ENCODE measurements at regions not wholly inside any gene's neighbourhood (a gene's known extent, or its start where the extent isn't known, plus 50 kb on each side); places are given as distances from the start of the nearest gene placed in this dataset.
"Not testable (repeated sequence)": the region's sequence is repeated elsewhere in the genome, so short reads cannot be mapped to it uniquely, and the experiment has no call there.

GRCh38 chr5:101626572-101626971, 669.5 kb downstream of the SLCO4C1 start:
- no peak for DNase-seq

- no peak for DNase-seq
Observed at GRCh38 chr5:101611039-101611438, 685.0 kb downstream of the SLCO4C1 start.

- no peak for DNase-seq
Observed at GRCh38 chr5:101608322-101608721, 687.8 kb downstream of the SLCO4C1 start.

DNA sequence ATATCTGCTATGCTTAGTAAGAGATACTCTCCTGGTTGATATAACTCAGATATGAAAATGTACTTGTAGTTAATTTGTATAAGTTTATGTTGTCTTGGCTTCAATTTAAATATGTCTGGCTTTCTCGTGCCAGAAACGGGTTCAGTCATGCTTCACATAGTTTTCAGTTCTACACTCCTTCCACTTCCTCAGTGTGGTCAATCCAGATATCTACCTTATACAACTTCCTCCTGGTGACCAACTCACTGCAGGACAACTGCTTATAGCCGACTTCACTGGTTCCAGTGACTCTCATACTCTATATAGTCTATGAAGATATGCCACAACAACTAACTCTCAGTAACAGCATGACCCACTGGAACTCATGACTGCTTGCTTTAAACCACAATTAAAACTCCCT, 690.4 kb downstream of the SLCO4C1 start:
- DNase-seq: no peak

- DNase-seq: no peak
Observed at GRCh38 chr5:101600614-101601013, 695.5 kb downstream of the SLCO4C1 start.

DNA sequence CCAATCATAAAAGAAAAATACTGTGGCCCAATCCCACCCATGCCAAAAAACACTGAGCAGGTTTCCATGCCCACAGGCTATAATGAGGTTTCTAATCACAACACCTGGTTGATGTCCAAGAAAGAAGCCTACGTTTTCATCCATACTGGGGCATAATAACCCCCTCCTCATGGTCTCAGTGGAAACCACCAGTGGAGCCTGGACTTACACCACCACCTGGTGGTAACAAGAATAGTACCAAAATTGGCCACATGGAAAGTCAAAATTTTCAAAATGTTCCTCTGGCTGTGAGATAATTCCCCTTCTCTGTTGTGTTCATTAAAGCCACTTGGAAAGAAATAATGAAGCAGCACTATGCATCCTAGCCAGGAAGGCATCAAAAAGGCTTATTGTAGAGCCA, 687.3 kb upstream of the ST8SIA4 start:
- DNase-seq: no peak

DNA sequence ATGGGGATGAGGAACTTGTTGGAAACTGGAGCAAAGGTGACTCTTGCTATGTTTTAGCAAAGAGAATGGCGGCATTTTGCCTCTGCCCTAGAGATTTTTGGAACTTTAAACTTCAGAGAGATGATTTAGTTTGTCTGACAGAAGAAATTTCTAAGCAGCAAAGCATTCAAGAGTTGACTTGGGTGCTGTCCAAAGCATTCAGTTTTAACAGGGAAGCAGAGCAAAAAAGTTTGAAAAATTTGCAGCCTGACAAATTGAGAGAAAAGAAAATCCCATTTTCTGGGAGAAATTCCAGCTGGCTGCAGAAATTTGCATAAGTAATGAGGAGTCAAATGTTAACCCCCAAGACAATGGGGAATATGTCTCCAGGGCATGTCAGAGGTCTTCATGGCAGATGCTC, 682.3 kb upstream of the ST8SIA4 start:
- DNase-seq: no peak

GRCh38 chr5:101580591-101580990, 677.5 kb upstream of the ST8SIA4 start:
- no peak for DNase-seq

DNA sequence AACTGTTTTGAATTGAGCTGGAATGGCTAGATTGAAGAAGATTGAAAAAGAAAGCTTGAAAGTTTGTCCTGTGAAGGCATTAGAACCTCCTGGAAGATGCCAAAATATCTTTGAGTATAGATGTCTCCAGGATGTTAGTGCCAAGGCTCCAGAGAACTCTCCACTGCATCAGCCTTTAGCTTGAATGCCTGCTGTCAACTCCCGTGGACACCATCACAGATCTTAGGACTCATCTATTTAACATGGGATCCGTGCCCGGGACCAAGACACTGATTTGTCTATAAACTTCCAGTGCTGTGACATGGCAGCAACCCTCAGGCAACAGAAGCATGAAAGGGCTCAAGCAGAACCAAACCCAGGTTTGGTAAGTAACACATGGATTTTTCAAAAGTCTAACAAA, 670.9 kb upstream of the ST8SIA4 start:
- DNase-seq: no peak

- no peak for DNase-seq
Observed at GRCh38 chr5:101561018-101561417, 657.9 kb upstream of the ST8SIA4 start.

DNA sequence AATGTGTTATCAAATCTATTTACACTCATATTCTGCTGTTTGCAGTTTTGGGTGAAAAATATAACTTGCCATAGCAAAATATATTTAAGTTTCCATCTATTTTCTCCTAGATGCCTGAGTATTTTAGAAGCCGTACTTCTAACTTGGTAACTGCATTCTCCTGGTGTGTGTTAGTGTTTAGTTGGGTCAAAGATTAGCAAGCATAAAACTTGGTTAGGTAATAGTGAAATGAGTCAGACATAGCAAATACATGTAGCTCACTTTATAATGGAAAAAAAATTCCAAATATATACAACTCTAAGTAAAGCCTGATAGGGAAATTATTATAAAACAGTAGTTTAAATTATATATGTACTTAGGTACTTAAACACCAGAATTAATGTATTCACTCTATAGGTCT, 640.7 kb upstream of the ST8SIA4 start:
- no peak for DNase-seq

DNA sequence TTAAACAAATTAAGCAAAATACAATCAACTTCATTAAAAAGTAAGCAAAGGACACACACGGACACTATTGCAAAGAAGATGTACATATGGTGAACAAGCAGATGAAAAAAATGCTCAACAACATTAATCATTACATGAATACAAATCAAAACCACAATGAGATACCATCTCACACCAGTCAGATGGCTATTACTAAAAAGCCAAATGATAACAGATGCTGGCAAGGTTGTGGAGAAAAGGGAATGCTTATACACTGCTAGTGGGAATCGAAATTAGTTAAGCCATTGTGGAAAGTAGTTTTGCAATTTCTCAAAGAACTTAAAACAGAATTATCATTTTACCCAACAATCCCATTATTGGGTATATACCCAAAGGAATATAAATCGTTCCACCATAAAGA, 636.2 kb upstream of the ST8SIA4 start:
- DNase-seq: no peak

GRCh38 chr5:101535626-101536025, 632.5 kb upstream of the ST8SIA4 start:
- no peak for DNase-seq

- no peak for DNase-seq
Observed at GRCh38 chr5:101534491-101535110, 631.5 kb upstream of the ST8SIA4 start.

- DNase-seq: no peak
Observed at GRCh38 chr5:101532430-101532829, 629.3 kb upstream of the ST8SIA4 start.

- DNase-seq: no peak
Observed at GRCh38 chr5:101531026-101531425, 627.9 kb upstream of the ST8SIA4 start.

DNA sequence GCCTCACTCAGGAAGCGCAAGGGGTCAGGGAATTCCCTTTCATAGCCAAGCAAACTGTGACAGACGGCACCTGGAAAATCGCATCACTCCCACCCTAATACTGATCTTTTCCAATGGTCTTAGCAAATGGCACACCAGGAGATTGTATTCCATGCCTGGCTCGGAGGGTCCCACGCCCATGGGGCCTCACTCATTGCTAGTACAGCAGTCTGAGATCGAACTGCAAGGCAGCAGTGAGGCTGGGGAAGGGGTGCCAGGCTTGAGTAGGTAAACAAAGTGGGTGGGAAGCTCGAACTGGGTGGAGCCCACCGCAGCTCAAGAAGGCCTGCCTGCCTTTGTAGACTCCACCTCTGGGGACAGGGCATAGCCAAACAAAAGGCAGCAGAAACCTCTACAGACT, 626.0 kb upstream of the ST8SIA4 start:
- not testable (repeated sequence) for DNase-seq

- no peak for DNase-seq
Observed at GRCh38 chr5:101520417-101520816, 617.3 kb upstream of the ST8SIA4 start.

GRCh38 chr5:101517795-101518194, 614.7 kb upstream of the ST8SIA4 start:
- DNase-seq: no peak

DNA sequence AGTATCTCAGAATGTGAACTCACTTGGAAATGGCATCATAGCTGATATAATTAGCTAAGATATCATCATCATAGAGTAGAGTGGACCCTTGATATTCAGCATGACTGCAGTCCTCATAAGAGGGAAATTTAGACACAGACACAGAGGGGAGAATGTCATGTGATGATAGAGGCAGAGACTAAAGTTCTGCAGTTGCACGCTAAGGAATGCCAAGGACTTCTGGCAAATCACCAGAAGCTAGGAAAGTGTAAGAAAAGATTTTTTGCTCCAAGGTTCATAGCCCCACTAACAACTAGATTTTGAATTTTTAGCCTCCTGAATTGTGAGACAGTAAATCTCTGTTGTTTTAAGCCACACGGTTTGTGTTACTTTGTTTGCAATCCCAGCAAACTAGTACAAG, 612.6 kb upstream of the ST8SIA4 start:
- no peak for DNase-seq

GRCh38 chr5:101505891-101506570, 602.9 kb upstream of the ST8SIA4 start:
- no peak for DNase-seq

- DNase-seq: no peak
Observed at GRCh38 chr5:101482931-101483330, 579.8 kb upstream of the ST8SIA4 start.

DNA sequence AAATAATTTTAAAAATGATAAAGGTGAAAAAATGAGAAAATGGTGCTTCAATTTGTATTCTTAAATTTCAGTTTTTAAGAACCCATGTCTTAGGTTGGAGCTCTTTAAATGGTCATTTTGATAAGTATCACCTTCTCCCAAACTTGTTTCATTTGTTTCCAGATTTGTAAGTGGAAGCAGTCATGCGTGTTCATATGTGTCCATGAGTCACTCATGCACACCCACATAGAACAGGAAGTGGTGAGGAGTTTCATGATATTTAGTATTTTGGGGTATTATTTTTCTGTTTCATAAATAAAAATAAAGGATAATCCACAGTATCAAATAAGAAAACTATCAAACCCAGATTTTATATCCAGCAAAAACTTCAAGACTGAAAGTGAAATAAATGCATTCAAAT, 570.4 kb upstream of the ST8SIA4 start:
- DNase-seq: no peak

GRCh38 chr5:101461455-101461854, 558.4 kb upstream of the ST8SIA4 start:
- no peak for DNase-seq

- no peak for DNase-seq
Observed at GRCh38 chr5:101458587-101458986, 555.5 kb upstream of the ST8SIA4 start.
